GM06990 (cell line): ENCODE measurements at regions not wholly inside any gene's neighbourhood (a gene's known extent, or its start where the extent isn't known, plus 50 kb on each side); places are given as distances from the start of the nearest gene placed in this dataset.

Experiments used
- DNase-seq: peaks from one replicate; pipeline ENCODE4 v3.0.0-alpha.2; 2011; ENCODE audit not compliant: insufficient read length; ENCODE audit errors: extremely low read depth
- H3K27me3 ChIP-seq: replicated peaks from 2 replicates; pipeline ENCODE4 v1.6.0; 2011; ENCODE audit warnings: low read length; ENCODE audit not compliant: control insufficient read depth, insufficient read depth
- H3K36me3 ChIP-seq: 2 replicates; pipeline ENCODE4 v1.5.1; 2011; ENCODE audit warnings: low read length; ENCODE audit not compliant: control insufficient read depth, insufficient read depth
- H3K4me3 ChIP-seq: replicated peaks from 2 replicates; pipeline ENCODE4 v1.5.1; 2011; ENCODE audit warnings: low read depth, mild to moderate bottlenecking, control low read depth, low read length
- CTCF ChIP-seq: IDR thresholded peaks from 2 replicates; pipeline ENCODE4 v1.5.1; 2011; ENCODE audit warnings: low read length, control low read depth, mild to moderate bottlenecking, inconsistent platforms; ENCODE audit not compliant: insufficient read depth, poor library complexity, severe bottlenecking

DNA sequence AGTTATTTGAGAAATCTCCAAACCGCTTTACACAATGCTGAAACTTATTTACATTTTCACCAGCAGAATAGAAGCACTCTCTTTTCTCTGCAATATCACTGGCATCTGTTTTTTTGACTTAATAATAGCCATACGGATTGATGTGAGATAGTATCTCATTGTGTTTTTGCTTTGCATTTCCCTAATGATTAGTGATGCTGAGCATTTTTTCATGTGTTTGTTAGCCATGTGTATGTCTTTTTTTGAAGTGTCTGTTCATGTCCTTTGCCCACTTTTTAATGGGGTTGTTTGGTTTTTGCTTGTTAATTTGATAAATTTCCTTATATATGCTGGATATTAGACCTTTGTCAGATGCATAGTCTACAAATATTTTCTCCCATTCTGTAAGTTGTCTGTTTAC is 73.6 kb downstream of the FBXO5 start:
- TF ChIP-seq CTCF: no peak
- DNase-seq: no peak

GRCh38 chr6:152916035-152916434 is 66.8 kb downstream of the FBXO5 start:
- TF ChIP-seq CTCF: no peak
- Histone ChIP-seq H3K4me3 (no peak overlapping the region), H3K36me3 (no peaks in the 10 kb centered on the region), H3K27me3 (no peaks in the 10 kb centered on the region)
- DNase-seq: no peak

More for the DNA sequence above, 73.6 kb downstream of the FBXO5 start:
- Histone ChIP-seq H3K27me3 (no peaks in the 10 kb centered on the region), H3K4me3 (no peak overlapping the region), H3K36me3 (no peaks in the 10 kb centered on the region)

DNA sequence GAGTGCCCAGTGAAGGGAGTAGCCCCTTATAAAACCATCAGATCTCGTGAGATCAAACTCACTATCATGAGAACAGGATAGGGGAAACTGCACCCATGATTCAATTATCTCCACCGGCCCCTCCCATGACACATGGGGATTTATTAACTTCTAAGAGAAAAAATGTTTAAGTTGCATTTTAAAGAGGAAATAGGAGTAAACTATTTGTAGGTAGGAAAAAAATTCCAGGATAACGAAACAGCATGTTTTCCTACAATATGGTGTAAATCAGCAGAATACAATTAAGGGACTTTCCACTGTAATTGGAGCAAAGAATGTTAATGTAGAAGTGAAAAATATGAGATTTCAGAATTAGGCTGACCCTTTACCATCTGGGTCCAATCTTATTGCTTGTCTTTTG is 63.9 kb downstream of the FBXO5 start:
- no peak for DNase-seq
- no peak overlapping the region for H3K4me3 ChIP-seq
- H3K27me3 ChIP-seq: no peaks in the 10 kb centered on the region
- TF ChIP-seq CTCF: no peak
- no peaks in the 10 kb centered on the region for H3K36me3 ChIP-seq

DNA sequence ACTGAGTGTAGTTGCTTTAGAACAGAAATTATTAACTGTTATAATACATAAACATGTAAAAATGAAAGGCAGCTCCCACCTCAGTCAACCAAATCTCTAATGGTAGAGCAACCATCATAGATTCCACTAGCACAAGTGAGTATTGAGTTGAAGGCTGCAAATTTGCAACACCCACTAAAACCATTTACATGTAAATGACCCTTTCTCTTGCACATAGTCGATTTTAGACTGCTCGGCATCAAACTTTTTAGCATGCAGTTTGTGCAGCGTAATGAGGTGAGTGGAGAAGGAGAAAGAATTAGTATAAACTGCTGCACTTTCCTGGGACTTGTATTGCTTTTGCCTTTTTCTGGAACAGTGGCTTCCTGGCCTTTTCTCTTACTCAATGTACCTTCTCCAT is 62.8 kb downstream of the FBXO5 start:
- H3K4me3 ChIP-seq: no peak overlapping the region
- H3K36me3 ChIP-seq: no peaks in the 10 kb centered on the region
- no peak for DNase-seq
- H3K27me3 ChIP-seq: no peaks in the 10 kb centered on the region
- no peak for TF ChIP-seq CTCF
